CD1c-positive myeloid dendritic cell (primary cell): ENCODE measurements at regions not wholly inside any gene's neighbourhood (a gene's known extent, or its start where the extent isn't known, plus 50 kb on each side); places are given as distances from the start of the nearest gene placed in this dataset.

Experiments
- DNase-seq: peaks from one replicate; pipeline ENCODE4 v3.0.0-alpha.2; 2016; ENCODE audit errors: extremely low spot score

- peak; percentile 12 for DNase-seq
These were observed 51.9 kb upstream of the ALG1L2 start for GRCh38 chr3:130029531-130030289.
